ENCODE measurements at regions not wholly inside any gene's neighbourhood (a gene's known extent, or its start where the extent isn't known, plus 50 kb on each side); places are given as distances from the start of the nearest gene placed in this dataset.
A peak's percentile ranks its signal among the peaks of the same experiment; 100 is the strongest.

- intact Hi-C loops (cut with micrococcal nuclease): no loop called here
- no peak for ATAC-seq
Measured at GRCh38 chr9:99400184-99400731, 178.2 kb downstream of the SEC61B start.

More at GRCh38 chr9:99400184-99400731, 178.2 kb downstream of the SEC61B start:
- no peaks in the 10 kb centered on the region for H3K9me1 ChIP-seq (ENCODE audit: control insufficient read depth, insufficient read depth, low read length)
- no peaks in the 10 kb centered on the region for H3K4me1 ChIP-seq (replicated peaks in 1 of 2; ENCODE audit: control insufficient read depth in 2 of 2, insufficient read depth in 2 of 2, low read length in 2 of 2)
- H4K20me1 ChIP-seq (replicated peaks; ENCODE audit: control insufficient read depth, insufficient read depth, low read length): no peaks in the 10 kb centered on the region
- TF ChIP-seq CREBBP (IDR thresholded peaks at IDR 0.05; ENCODE audit: low read depth, low read length) (no peak), CTCF (IDR thresholded peaks at IDR 0.05 in 2 of 3, conservative IDR thresholded peaks at IDR 0.05 in 1 of 3; ENCODE audit: insufficient read depth in 2 of 3, low read depth in 1 of 3, low read length in 3 of 3) (0 out of 6 replicates have a peak, but pooled peaks of 1 of the 3 experiments have one; percentile 2)
- no peak overlapping the region for H3K4me3 ChIP-seq
- DNase-seq (ENCODE audit: extremely low read depth in 1 of 4, low spot score in 3 of 4) (no peak), FAIRE-seq (no peak)
- 0% methylated on average over 5 of the region's 5 CpGs for WGBS (ENCODE audit: insufficient coverage, low coverage, missing lambda C conversion rate)
- H3K4me2 ChIP-seq (ENCODE audit: insufficient read depth, low read length): no peak overlapping the region
- no peaks in the 10 kb centered on the region for H3K9me3 ChIP-seq (replicated peaks; ENCODE audit: control insufficient read depth, insufficient read depth, low read depth, low read length)
- H3K27me3 ChIP-seq (ENCODE audit: control insufficient read depth in 2 of 2, insufficient read depth in 2 of 2, low read length in 2 of 2): peaks cover 0 to 30% of the 10 kb centered on the region in 2 experiments; a peak in 2 of 5 replicates
- no peak overlapping the region for H3K9ac ChIP-seq (ENCODE audit: insufficient read depth in 1 of 2, low read depth in 2 of 2, low read length in 2 of 2)
- in situ Hi-C loops (cut with MboI): no loop called here
- ChIA-PET CTCF (ENCODE audit: low intra/inter-chr PET ratio) (no interaction called here), POLR2A (interaction anchor here (0.7 kb wide), 1 partner anchor 8 kb away, joined by 3 read pairs; no protein-coding TSS in a partner anchor)
- H2AFZ ChIP-seq (ENCODE audit: low read depth, low read length): no peak overlapping the region
- no peaks in the 10 kb centered on the region for H3K36me3 ChIP-seq (ENCODE audit: control insufficient read depth, insufficient read depth, low read length)
- BruUV-seq (replicated peaks): no TSS peak
- no peaks in the 10 kb centered on the region for H3K79me2 ChIP-seq (ENCODE audit: control insufficient read depth, insufficient read depth, low read length)
- H3K27ac ChIP-seq (ENCODE audit: extremely low read depth, low read depth, low read length): no peak overlapping the region
